Lower leg skin (tissue), 3 donors: ENCODE measurements at regions not wholly inside any gene's neighbourhood (a gene's known extent, or its start where the extent isn't known, plus 50 kb on each side); places are given as distances from the start of the nearest gene placed in this dataset.

Experiments used
- CTCF ChIP-seq, 3 donors: fragments of 450-650 bp; IDR thresholded peaks; one replicate each; pipeline ENCODE4 v1.5.1; 2016; ENCODE audit warnings: antibody characterized with exemption in 3 of 3, mild to moderate bottlenecking in 3 of 3, moderate library complexity in 2 of 3
- POLR2A ChIP-seq, 2 donors: fragments of 450-650 bp; IDR thresholded peaks; one replicate each; pipeline ENCODE4 v1.6.1; 2016 to 2017; ENCODE audit warnings: antibody characterized with exemption in 2 of 2, mild to moderate bottlenecking in 1 of 2, moderate library complexity in 1 of 2

- no peak for TF ChIP-seq POLR2A (IDR thresholded peaks at IDR 0.05)
- no peak for TF ChIP-seq CTCF (IDR thresholded peaks at IDR 0.05)
These were observed 124.7 kb downstream of the QPCT start for GRCh38 chr2:37469126-37469525.
